HG03175 (cell line): ENCODE measurements at regions not wholly inside any gene's neighbourhood (a gene's known extent, or its start where the extent isn't known, plus 50 kb on each side); places are given as distances from the start of the nearest gene placed in this dataset.

Source experiments
- ATAC-seq: cut with Tn5 transposase; IDR thresholded peaks from one replicate; pipeline ENCODE4 v1.9.1; 2021; ENCODE audit warnings: mild to moderate bottlenecking, moderate library complexity; ENCODE audit not compliant: unreplicated experiment

GRCh38 chrX:79704325-79704724 is 310.2 kb upstream of the TBX22 start:
- no peak for ATAC-seq

GRCh38 chrX:79708581-79708980 is 306.0 kb upstream of the TBX22 start:
- no peak for ATAC-seq

- no peak for ATAC-seq
These were observed 299.1 kb upstream of the TBX22 start for GRCh38 chrX:79715448-79715847.

- peak; percentile 56 for ATAC-seq
These were observed 294.9 kb upstream of the TBX22 start for GRCh38 chrX:79719568-79720231.

GRCh38 chrX:79721234-79721633 is 293.3 kb upstream of the TBX22 start:
- no peak for ATAC-seq

- ATAC-seq: no peak
These were observed 286.1 kb upstream of the TBX22 start for GRCh38 chrX:79728421-79728820.
